Body of pancreas (tissue), 4 donors: ENCODE measurements at regions not wholly inside any gene's neighbourhood (a gene's known extent, or its start where the extent isn't known, plus 50 kb on each side); places are given as distances from the start of the nearest gene placed in this dataset.

Experiments
- POLR2A ChIP-seq, 3 donors: fragments of 450-650 bp; IDR thresholded peaks; one replicate each; pipeline ENCODE4 v1.6.1; 2016; ENCODE audit warnings: antibody characterized with exemption in 3 of 3, mild to moderate bottlenecking in 2 of 3
- TF ChIP-seq, protein P1 (sequence below), 7 experiments: fragments of 450-650 bp in 4 of 7; fragments of 200-600 bp in 3 of 7; sonication (generic) in 3 of 7; IDR thresholded peaks; one replicate each; pipeline ENCODE4 v1.5.1; 2016 to 2019; ENCODE audit warnings: antibody characterized with exemption in 7 of 7

DNA sequence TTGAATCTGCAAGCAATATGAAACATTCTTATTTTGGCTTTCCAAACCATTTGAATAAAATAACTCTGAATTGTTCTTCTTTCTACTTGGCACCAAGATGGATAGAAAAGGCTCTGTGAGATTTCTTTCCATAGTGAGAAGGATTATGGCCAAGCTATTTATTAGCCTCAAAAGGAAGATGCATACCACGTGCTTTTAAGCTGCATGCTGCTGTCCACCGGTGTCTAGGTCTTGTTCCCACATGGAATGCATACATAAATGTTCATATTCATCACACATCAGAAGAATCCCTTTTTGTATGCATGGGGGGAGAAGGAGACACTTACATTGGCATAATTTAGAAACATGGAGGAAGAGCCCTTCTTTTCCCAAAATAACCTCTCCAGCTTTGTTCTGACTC lies 273.4 kb downstream of the FAM76B start:
- TF ChIP-seq, protein P1, sequence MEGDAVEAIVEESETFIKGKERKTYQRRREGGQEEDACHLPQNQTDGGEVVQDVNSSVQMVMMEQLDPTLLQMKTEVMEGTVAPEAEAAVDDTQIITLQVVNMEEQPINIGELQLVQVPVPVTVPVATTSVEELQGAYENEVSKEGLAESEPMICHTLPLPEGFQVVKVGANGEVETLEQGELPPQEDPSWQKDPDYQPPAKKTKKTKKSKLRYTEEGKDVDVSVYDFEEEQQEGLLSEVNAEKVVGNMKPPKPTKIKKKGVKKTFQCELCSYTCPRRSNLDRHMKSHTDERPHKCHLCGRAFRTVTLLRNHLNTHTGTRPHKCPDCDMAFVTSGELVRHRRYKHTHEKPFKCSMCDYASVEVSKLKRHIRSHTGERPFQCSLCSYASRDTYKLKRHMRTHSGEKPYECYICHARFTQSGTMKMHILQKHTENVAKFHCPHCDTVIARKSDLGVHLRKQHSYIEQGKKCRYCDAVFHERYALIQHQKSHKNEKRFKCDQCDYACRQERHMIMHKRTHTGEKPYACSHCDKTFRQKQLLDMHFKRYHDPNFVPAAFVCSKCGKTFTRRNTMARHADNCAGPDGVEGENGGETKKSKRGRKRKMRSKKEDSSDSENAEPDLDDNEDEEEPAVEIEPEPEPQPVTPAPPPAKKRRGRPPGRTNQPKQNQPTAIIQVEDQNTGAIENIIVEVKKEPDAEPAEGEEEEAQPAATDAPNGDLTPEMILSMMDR (IDR thresholded peaks at IDR 0.05): no peak
- TF ChIP-seq POLR2A (IDR thresholded peaks at IDR 0.05): no peak
